GM12873 (cell line): ENCODE measurements at regions not wholly inside any gene's neighbourhood (a gene's known extent, or its start where the extent isn't known, plus 50 kb on each side); places are given as distances from the start of the nearest gene placed in this dataset.

ENCODE experiments used
- CTCF ChIP-seq: IDR thresholded peaks from 2 replicates; pipeline ENCODE4 v1.5.1; 2012; ENCODE audit warnings: low read depth, mild to moderate bottlenecking, moderate library complexity, low read length, control low read depth; ENCODE audit not compliant: insufficient read depth; ENCODE audit errors: missing control alignments

DNA sequence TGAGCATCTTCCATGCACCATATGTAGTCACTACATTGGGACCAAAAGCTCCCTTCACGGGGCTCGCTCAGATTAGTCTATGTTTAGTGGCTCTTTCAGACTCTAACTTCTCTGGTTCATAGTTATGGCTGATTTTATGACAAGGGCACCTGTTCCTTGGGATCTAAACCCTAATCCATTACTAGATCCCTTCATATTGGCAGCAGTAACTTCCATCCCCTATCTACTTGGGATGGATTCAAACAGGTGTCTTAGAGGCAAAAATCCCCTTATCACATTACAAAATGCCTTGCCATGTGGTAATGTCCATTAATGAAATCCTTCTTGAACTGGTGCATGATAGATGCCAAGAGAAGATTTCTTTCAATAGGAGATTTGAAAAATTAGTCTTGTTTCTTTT, 96.7 kb upstream of the TP63 start:
- no peak for TF ChIP-seq CTCF

- no peak for TF ChIP-seq CTCF
These were observed 94.1 kb upstream of the TP63 start for GRCh38 chr3:189537135-189537534.

- no peak for TF ChIP-seq CTCF
These were observed 83.7 kb upstream of the TP63 start for GRCh38 chr3:189547448-189547847.

DNA sequence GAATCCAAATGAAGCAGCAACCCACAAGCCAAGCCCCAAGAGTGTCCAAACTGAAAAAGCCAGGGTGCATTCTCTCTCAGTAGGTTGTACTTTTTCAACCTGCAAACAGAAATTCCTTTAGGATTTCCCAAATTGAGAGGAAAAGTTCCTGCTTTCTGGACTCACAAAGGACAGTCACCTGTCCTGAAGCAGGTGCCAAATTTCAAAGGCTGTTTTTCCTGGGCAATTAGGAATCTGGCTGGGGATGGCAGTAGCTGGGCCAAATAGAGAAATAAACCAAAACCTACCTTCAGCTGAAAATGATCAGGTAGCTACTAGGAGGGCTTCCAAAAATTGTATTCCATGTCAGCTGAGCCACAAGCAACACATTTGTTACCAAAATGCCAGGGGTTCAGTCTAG, 83.1 kb upstream of the TP63 start:
- TF ChIP-seq CTCF = no peak

DNA sequence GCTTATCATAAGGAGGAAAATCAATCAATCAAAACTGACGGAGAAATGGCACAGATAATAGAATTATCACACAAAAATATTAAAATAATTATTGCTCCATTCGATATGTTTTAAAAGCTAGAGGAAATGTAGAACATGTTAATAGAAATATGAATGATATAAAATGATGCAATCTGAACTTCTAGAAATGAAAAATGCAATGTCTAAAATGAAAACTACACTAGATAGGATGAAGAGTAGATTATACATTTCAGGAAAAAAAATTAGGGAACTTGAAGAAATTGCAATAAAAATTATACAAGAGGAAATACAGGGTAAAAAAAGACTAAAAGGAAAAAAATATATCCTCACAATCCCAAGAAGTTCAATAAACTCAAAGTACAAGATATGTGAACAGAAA, 80.2 kb upstream of the TP63 start:
- TF ChIP-seq CTCF = no peak

DNA sequence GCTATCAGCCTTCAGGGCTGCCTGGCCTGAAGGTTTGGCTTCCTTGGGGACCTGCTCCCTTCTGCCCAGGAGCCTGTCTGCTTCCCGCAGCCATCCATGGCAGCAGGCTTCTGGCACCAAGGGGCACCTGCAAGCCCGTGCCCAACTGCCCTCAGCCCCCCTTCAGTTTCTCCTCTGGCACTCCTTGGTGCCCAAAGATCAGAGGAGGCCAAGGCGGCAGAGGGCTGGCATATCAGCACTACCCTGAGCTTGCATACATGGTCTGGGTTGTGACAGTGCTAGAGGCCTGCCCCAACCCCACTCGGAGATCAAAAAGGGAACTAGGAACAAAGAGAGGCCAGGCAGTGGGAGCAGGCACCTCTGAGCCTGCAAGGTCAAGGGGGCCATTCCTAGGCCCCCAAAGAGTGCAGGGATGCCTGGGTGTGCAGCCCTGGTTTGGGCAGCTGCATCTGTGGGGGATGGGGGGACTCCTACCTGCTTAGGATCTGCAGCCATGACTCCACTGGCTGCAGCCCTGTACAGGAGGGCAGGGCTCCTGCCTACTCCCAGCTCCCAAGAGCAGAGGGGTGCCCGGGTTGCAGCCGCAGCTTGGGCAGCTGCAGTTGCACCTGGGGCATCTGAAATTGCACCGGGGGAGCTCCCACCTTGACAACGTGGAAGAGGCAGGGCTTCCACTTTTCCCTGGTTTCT, 76.2 kb upstream of the TP63 start:
- no peak for TF ChIP-seq CTCF

- no peak for TF ChIP-seq CTCF
These were observed 75.7 kb upstream of the TP63 start for GRCh38 chr3:189555558-189555881.
